PFSK-1 (cell line): ENCODE measurements at regions not wholly inside any gene's neighbourhood (a gene's known extent, or its start where the extent isn't known, plus 50 kb on each side); places are given as distances from the start of the nearest gene placed in this dataset.

ENCODE experiments used
- POLR2AphosphoS5 ChIP-seq: IDR thresholded peaks from 2 replicates; pipeline ENCODE4 v1.6.1; 2012; ENCODE audit warnings: low read depth, mild to moderate bottlenecking, control low read depth, low read length, moderate library complexity
- SIN3A ChIP-seq: IDR thresholded peaks from 2 replicates; pipeline ENCODE4 v1.6.1; 2012; ENCODE audit warnings: mild to moderate bottlenecking, low read length, moderate library complexity, borderline replicate concordance; ENCODE audit not compliant: insufficient read depth

DNA sequence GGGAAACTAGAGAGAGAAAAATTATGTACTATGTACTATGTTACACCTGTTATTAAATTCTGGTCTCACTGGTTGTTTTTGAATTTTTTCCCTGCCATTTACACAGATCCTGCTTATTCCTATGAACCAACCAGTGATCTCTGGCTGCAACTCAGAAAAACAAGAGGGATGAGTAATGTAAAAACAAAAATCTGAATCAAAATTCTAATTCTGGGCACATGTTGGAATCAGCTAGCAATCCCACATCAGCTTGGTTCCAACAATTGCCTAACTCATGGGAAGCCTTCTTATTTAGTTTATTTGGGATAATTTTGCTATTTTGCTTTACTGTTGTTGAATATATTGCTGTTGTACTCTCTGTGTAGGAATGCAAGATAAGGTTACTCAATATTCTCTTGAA lies 78.3 kb downstream of the PLK2 start:
- no peak for TF ChIP-seq POLR2AphosphoS5
- TF ChIP-seq SIN3A = no peak
